H1 (cell line): ENCODE measurements at regions not wholly inside any gene's neighbourhood (a gene's known extent, or its start where the extent isn't known, plus 50 kb on each side); places are given as distances from the start of the nearest gene placed in this dataset.

Experiments
- BACH1 ChIP-seq: IDR thresholded peaks from 2 replicates; pipeline ENCODE4 v1.6.1; 2012; ENCODE audit warnings: low read length, improper control_type of control experiment
- CHD2 ChIP-seq: IDR thresholded peaks from 2 replicates; pipeline ENCODE4 v1.6.1; 2012; ENCODE audit warnings: low read length, improper control_type of control experiment
- CTCF ChIP-seq, 3 experiments: IDR thresholded peaks; 1 replicate in 2 of 3; 2 replicates in 1 of 3; pipeline versions ENCODE4 v1.5.1 to v1.6.1; 2011; ENCODE audit warnings: low read length in 3 of 3, mild to moderate bottlenecking in 3 of 3, inconsistent platforms in 2 of 3, low read depth in 1 of 3, moderate library complexity in 1 of 3; ENCODE audit not compliant: insufficient read depth in 1 of 3; ENCODE audit errors: control extremely low read depth in 1 of 3
- EGR1 ChIP-seq: IDR thresholded peaks from 2 replicates; pipeline ENCODE4 v1.6.1; 2011; ENCODE audit warnings: low read depth, low read length, borderline replicate concordance
- EP300 ChIP-seq, 2 experiments: IDR thresholded peaks; 1 replicate in 1 of 2; 2 replicates in 1 of 2; pipeline ENCODE4 v1.6.1; 2011 to 2012; ENCODE audit warnings: low read depth in 2 of 2, low read length in 2 of 2, mild to moderate bottlenecking in 2 of 2, borderline replicate concordance in 1 of 2, inconsistent platforms in 1 of 2, moderate library complexity in 1 of 2
- EZH2 ChIP-seq: fragments of 200-600 bp; sonication (generic); IDR thresholded peaks from 2 replicates; pipeline ENCODE4 v1.7.1; 2012; ENCODE audit warnings: low read depth, mild to moderate bottlenecking, moderate library complexity, low read length, inconsistent platforms; ENCODE audit not compliant: severe bottlenecking
- GTF2F1 ChIP-seq: IDR thresholded peaks from 2 replicates; pipeline ENCODE4 v1.6.1; 2012; ENCODE audit warnings: low read depth, low read length, improper control_type of control experiment, borderline replicate concordance
- HDAC6 ChIP-seq: IDR thresholded peaks from one replicate; pipeline ENCODE4 v1.7.1; 2012; ENCODE audit warnings: low read depth, mild to moderate bottlenecking, inconsistent platforms, low read length, moderate library complexity
- JUN ChIP-seq: IDR thresholded peaks from 2 replicates; pipeline ENCODE4 v1.6.1; 2011; ENCODE audit warnings: low read depth, mild to moderate bottlenecking, improper control_type of control experiment, low read length
- KDM5A ChIP-seq: fragments of 200-600 bp; IDR thresholded peaks from 2 replicates; pipeline ENCODE4 v1.7.1; 2012; ENCODE audit warnings: mild to moderate bottlenecking, low read length, inconsistent platforms, mixed read lengths
- POLR2A ChIP-seq, 2 experiments: IDR thresholded peaks; 1 replicate in 1 of 2; 2 replicates in 1 of 2; pipeline ENCODE4 v1.6.1; 2011; ENCODE audit warnings: low read depth in 2 of 2, low read length in 2 of 2, mild to moderate bottlenecking in 2 of 2; ENCODE audit errors: control extremely low read depth in 1 of 2
- RFX5 ChIP-seq: IDR thresholded peaks from 2 replicates; pipeline ENCODE4 v1.6.1; 2011; ENCODE audit warnings: low read depth, low read length, improper control_type of control experiment, borderline replicate concordance
- SP1 ChIP-seq: IDR thresholded peaks from 2 replicates; pipeline ENCODE4 v1.6.1; 2011; ENCODE audit warnings: low read depth, low read length

GRCh38 chr17:79332011-79332554 is 257.5 kb downstream of the ENGASE start:
- TF ChIP-seq EGR1 = no peak
- TF ChIP-seq EP300 (IDR thresholded peaks at IDR 0.05; ENCODE audit: borderline replicate concordance in 1 of 2, low read depth in 2 of 2, low read length in 2 of 2) = no peak
- no peak for TF ChIP-seq HDAC6
- no peak for TF ChIP-seq BACH1
- no peak for TF ChIP-seq KDM5A
- no peak for TF ChIP-seq GTF2F1
- TF ChIP-seq CTCF (IDR thresholded peaks at IDR 0.05; ENCODE audit: control extremely low read depth in 1 of 3, insufficient read depth in 1 of 3, low read depth in 1 of 3, low read length in 3 of 3) = no peak
- TF ChIP-seq RFX5 = no peak
- no peak for TF ChIP-seq POLR2A (IDR thresholded peaks at IDR 0.05; ENCODE audit: control extremely low read depth in 1 of 2, low read depth in 2 of 2, low read length in 2 of 2)
- no peak for TF ChIP-seq SP1
- no peak for TF ChIP-seq JUN
- TF ChIP-seq EZH2 = no peak
- TF ChIP-seq CHD2 = no peak
